OCI-LY1 (cell line): ENCODE measurements at regions not wholly inside any gene's neighbourhood (a gene's known extent, or its start where the extent isn't known, plus 50 kb on each side); places are given as distances from the start of the nearest gene placed in this dataset.
A peak's percentile ranks its signal among the peaks of the same experiment; 100 is the strongest.

Experiments used
- H2AFZ ChIP-seq: fragments of 200-600 bp; sonication (generic), shearing (Covaris generic); 2 replicates; pipeline ENCODE4 v1.6.0; 2014; ENCODE audit warnings: antibody characterized with exemption, mild to moderate bottlenecking, low read length
- H3F3A ChIP-seq: fragments of 200-600 bp; sonication (generic), shearing (Covaris generic); 2 replicates; pipeline ENCODE4 v1.6.0; 2014; ENCODE audit warnings: mild to moderate bottlenecking, antibody characterized with exemption, low read length, moderate library complexity; ENCODE audit not compliant: insufficient read depth
- H3K27ac ChIP-seq: fragments of 200-600 bp; sonication (generic); 2 replicates; pipeline ENCODE4 v1.5.1; 2014; ENCODE audit warnings: low read length, mixed run types, mild to moderate bottlenecking, low read depth; ENCODE audit not compliant: poor library complexity, severe bottlenecking
- H3K27me3 ChIP-seq: fragments of 200-600 bp; sonication (generic); 2 replicates; pipeline ENCODE4 v1.6.0; 2014; ENCODE audit warnings: antibody characterized with exemption, mild to moderate bottlenecking, low read length, moderate library complexity; ENCODE audit not compliant: insufficient read depth
- H3K36me3 ChIP-seq: fragments of 200-600 bp; sonication (generic); 2 replicates; pipeline ENCODE4 v1.6.1; 2014; ENCODE audit warnings: mild to moderate bottlenecking, antibody characterized with exemption, low read length, moderate library complexity, mixed read lengths; ENCODE audit not compliant: insufficient read depth
- H3K4me1 ChIP-seq: fragments of 200-600 bp; sonication (generic); 2 replicates; pipeline ENCODE4 v1.5.1; 2014; ENCODE audit warnings: mild to moderate bottlenecking, low read length, moderate library complexity; ENCODE audit not compliant: insufficient read depth, severe bottlenecking
- H3K4me2 ChIP-seq: fragments of 200-600 bp; sonication (generic), shearing (Covaris generic); 2 replicates; pipeline ENCODE4 v1.6.1; 2014; ENCODE audit warnings: low read length
- H3K4me3 ChIP-seq: fragments of 200-600 bp; sonication (generic); 2 replicates; pipeline ENCODE4 v1.5.1; 2014; ENCODE audit warnings: low read length, low read depth, mild to moderate bottlenecking, mixed read lengths; ENCODE audit not compliant: poor library complexity, severe bottlenecking
- H3K79me2 ChIP-seq: fragments of 200-600 bp; shearing (Covaris generic); 2 replicates; pipeline ENCODE4 v1.6.1; 2016; ENCODE audit warnings: mixed run types, low read length, mixed read lengths; ENCODE audit not compliant: insufficient read depth
- H3K9ac ChIP-seq: fragments of 200-600 bp; sonication (generic), shearing (Covaris generic); 2 replicates; pipeline ENCODE4 v1.6.1; 2014; ENCODE audit warnings: mild to moderate bottlenecking, low read length, mixed read lengths
- H3K9me2 ChIP-seq: fragments of 200-600 bp; sonication (generic), shearing (Covaris generic); 2 replicates; pipeline ENCODE4 v1.6.1; 2014; ENCODE audit warnings: low read depth, mild to moderate bottlenecking, low read length, mixed read lengths
- H3K9me3 ChIP-seq: fragments of 200-600 bp; shearing (Covaris generic); 2 replicates; pipeline ENCODE4 v1.6.1; 2014; ENCODE audit warnings: low read length, mixed read lengths
- H4K20me1 ChIP-seq: fragments of 200-600 bp; sonication (generic), shearing (Covaris generic); 2 replicates; pipeline ENCODE4 v1.6.0; 2016; ENCODE audit warnings: mild to moderate bottlenecking, low read length; ENCODE audit not compliant: insufficient read depth
- CTCF ChIP-seq: fragments of 200-600 bp; sonication (generic), shearing (Covaris generic); IDR thresholded peaks from 2 replicates; pipeline ENCODE4 v1.5.1; 2017; ENCODE audit warnings: mild to moderate bottlenecking, antibody characterized with exemption, low read length, moderate library complexity, mixed read lengths
- EZH2 ChIP-seq: fragments of 200-600 bp; sonication (generic), shearing (Covaris generic); IDR thresholded peaks from 2 replicates; pipeline ENCODE4 v1.8.0; 2017; ENCODE audit warnings: borderline replicate concordance, mixed run types, mild to moderate bottlenecking, antibody characterized with exemption, low read length, moderate library complexity, mixed read lengths

DNA sequence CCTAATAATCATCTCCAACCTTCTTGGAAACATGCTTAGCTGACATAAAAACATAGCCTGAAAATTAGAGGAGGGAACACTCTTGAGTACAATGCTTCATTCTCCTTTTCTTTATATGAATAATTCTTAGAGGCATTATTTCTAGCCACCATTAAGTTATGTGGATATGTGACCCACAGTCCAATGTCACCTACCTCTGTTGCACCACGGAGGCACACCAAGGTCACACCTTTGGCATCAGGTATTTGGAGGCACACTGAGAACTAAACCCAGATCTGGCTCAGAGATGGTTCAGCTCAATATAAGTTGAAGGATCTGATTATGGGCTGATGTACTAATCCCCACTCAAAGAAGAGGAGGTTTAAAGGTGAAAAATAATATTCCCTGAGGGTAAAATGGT is 385.1 kb downstream of the POM121L12 start:
- Histone ChIP-seq H2AFZ (no peak overlapping the region), H3K4me1 (peaks cover 3% of the 10 kb centered on the region), H3K79me2 (no peaks in the 10 kb centered on the region), H3K27ac (no peak overlapping the region), H3K4me3 (no peak overlapping the region), H3K9me3 (peaks cover 3% of the 10 kb centered on the region; the same call in 1 of the 2 replicates), H4K20me1 (no peaks in the 10 kb centered on the region), H3F3A (no peaks in the 10 kb centered on the region), H3K4me2 (no peak overlapping the region), H3K36me3 (no peaks in the 10 kb centered on the region; the same call in 1 of the 2 replicates), H3K27me3 (no peaks in the 10 kb centered on the region), H3K9ac (no peak overlapping the region), H3K9me2 (no peaks in the 10 kb centered on the region)
- TF ChIP-seq CTCF (no peak), EZH2 (no peak)

DNA sequence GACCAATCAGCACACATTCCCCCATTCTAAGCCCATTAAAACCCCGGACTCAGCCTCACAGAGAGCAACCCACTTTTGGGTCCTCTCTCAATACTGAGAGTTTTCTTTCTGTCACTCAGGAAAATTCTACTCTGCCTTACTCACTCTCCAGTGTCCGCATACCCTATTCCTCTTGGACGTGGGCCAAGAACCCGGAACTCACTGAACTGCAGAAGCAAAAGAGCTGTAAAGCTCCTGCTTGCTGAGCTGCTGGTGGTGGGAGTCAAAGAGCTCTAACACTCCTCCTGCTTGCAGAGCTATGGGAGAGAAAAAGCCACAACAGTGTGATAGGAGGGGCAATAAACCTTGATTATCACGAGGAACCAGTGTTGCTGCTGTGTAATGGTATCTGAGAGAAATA is 386.9 kb downstream of the POM121L12 start:
- Histone ChIP-seq H3K4me3 (no peak overlapping the region), H3F3A (no peaks in the 10 kb centered on the region), H3K4me2 (no peak overlapping the region), H3K9me2 (no peaks in the 10 kb centered on the region), H4K20me1 (no peaks in the 10 kb centered on the region), H2AFZ (no peak overlapping the region), H3K79me2 (no peaks in the 10 kb centered on the region), H3K27me3 (no peaks in the 10 kb centered on the region), H3K4me1 (peaks cover 16% of the 10 kb centered on the region), H3K9me3 (peaks cover 3% of the 10 kb centered on the region; the same call in 1 of the 2 replicates), H3K27ac (no peak overlapping the region), H3K36me3 (no peaks in the 10 kb centered on the region; the same call in 1 of the 2 replicates), H3K9ac (no peak overlapping the region)
- TF ChIP-seq CTCF (no peak), EZH2 (no peak)

- no peaks in the 10 kb centered on the region for H3F3A ChIP-seq
- TF ChIP-seq CTCF (no peak; the same call in 1 of the 2 replicates), EZH2 (no peak)
- H3K27ac ChIP-seq, result no peak overlapping the region
- no peaks in the 10 kb centered on the region for H3K9me2 ChIP-seq
- peak overlapping the region; percentile 52 for H3K4me2 ChIP-seq
- peak overlapping the region; percentile 35 for H3K4me3 ChIP-seq
- H4K20me1 ChIP-seq, result no peaks in the 10 kb centered on the region
- no peaks in the 10 kb centered on the region for H3K36me3 ChIP-seq
- 0 out of 2 replicates have a peak, but pooled peaks cover 3% of the 10 kb centered on the region for H3K9me3 ChIP-seq
- H3K27me3 ChIP-seq, result no peaks in the 10 kb centered on the region
- H3K9ac ChIP-seq, result no peak overlapping the region
- H2AFZ ChIP-seq, result peak overlapping the region; percentile 86
- H3K4me1 ChIP-seq, result peaks cover 16% of the 10 kb centered on the region
- no peaks in the 10 kb centered on the region for H3K79me2 ChIP-seq
Measured at GRCh38 chr7:53426145-53426750, 390.8 kb downstream of the POM121L12 start.
